ENCODE measurements at regions not wholly inside any gene's neighbourhood (a gene's known extent, or its start where the extent isn't known, plus 50 kb on each side); places are given as distances from the start of the nearest gene placed in this dataset.

DNA sequence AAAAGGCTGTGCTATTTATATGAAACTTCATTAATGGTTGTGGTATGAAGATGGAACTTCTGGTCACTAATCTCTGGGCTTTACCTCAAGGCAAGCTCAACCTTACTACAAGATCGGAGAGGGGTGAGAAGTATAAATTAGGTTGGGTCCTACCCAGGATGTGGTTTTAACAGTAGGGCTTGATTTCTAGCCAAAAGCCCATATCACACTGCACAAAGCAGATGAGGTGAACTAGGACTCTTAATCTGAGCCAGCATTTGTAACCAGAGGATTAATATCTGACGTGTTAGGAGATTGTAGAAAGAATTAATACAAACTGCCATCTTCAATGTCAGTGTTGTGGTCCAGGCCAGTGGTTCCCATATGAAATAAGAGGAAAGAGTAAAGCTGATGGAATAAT lies 86.4 kb upstream of the RGPD4 start:
- Mint-ChIP-seq H3K27me3 (no peaks in the 10 kb centered on the region), H3K4me3 (no peak overlapping the region), H3K9me3 (no peaks in the 10 kb centered on the region), H3K4me1 (ENCODE audit: low read depth) (no peaks in the 10 kb centered on the region), H3K27ac (no peak overlapping the region), H3K36me3 (ENCODE audit: low read depth) (no peaks in the 10 kb centered on the region)
- no peaks in the 10 kb centered on the region for H3K27me3 ChIP-seq (ENCODE audit: control insufficient read depth in 1 of 2, insufficient read depth in 2 of 2, low read length in 2 of 2)
- no peaks in the 10 kb centered on the region for H3K9me3 ChIP-seq (ENCODE audit: control insufficient read depth in 1 of 2, insufficient read depth in 1 of 2, low read length in 2 of 2)
- H3K4me3 ChIP-seq (ENCODE audit: low read length): no peak overlapping the region
- intact Hi-C loops (cut with DNase I, micrococcal nuclease): no loop called here
- no peaks in the 10 kb centered on the region for H3K4me1 ChIP-seq (ENCODE audit: insufficient read depth, low read length)
- TF ChIP-seq, protein P1, sequence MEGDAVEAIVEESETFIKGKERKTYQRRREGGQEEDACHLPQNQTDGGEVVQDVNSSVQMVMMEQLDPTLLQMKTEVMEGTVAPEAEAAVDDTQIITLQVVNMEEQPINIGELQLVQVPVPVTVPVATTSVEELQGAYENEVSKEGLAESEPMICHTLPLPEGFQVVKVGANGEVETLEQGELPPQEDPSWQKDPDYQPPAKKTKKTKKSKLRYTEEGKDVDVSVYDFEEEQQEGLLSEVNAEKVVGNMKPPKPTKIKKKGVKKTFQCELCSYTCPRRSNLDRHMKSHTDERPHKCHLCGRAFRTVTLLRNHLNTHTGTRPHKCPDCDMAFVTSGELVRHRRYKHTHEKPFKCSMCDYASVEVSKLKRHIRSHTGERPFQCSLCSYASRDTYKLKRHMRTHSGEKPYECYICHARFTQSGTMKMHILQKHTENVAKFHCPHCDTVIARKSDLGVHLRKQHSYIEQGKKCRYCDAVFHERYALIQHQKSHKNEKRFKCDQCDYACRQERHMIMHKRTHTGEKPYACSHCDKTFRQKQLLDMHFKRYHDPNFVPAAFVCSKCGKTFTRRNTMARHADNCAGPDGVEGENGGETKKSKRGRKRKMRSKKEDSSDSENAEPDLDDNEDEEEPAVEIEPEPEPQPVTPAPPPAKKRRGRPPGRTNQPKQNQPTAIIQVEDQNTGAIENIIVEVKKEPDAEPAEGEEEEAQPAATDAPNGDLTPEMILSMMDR (IDR thresholded peaks at IDR 0.05): no peak
- ATAC-seq (ENCODE audit: poor library complexity) (no peak), DNase-seq (peak in 1 of 14 experiments; percentile 6)
- CTCF ChIA-PET: no interaction called here
- no peaks in the 10 kb centered on the region for H3K36me3 ChIP-seq (ENCODE audit: insufficient read depth, low read length)
- POLR2A ChIA-PET: no interaction called here
- no peak overlapping the region for H3K27ac ChIP-seq (ENCODE audit: low read depth in 1 of 2, low read length in 2 of 2)

DNA sequence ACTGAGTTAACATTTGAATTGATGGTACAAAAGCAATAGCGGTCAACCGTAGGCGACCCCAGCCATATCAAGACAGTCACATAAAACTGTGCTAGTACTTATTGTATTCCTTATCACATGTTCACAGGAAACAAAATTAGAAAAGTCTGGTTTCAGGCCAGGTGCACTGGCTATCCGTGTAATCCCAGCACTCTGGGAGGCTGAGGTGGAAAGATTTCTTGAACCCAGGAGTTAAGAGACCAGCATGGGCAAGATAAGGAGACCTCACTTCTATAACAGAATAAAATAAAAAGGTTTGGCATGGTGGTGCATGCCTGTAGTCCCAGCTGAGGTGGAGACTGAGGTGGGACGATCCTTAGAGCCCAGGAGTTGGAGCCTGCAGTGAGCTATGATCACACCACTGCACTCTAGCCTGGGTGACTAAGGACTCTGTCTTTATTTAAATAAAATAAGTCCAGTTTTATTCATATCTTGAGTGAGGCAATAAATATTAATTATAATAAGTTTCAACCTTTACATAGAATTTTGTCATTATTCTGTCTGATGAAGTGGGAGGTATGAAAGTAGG lies 84.1 kb upstream of the RGPD4 start:
- Mint-ChIP-seq H3K36me3 (ENCODE audit: low read depth) (no peaks in the 10 kb centered on the region), H3K9me3 (no peaks in the 10 kb centered on the region), H3K27ac (no peak overlapping the region), H3K4me3 (no peak overlapping the region), H3K27me3 (no peaks in the 10 kb centered on the region), H3K4me1 (ENCODE audit: low read depth) (no peaks in the 10 kb centered on the region)
- ChIA-PET CTCF (no interaction called here), POLR2A (no interaction called here)
- ATAC-seq (ENCODE audit: poor library complexity) (no peak), DNase-seq (no peak)
- Histone ChIP-seq H3K4me3 (ENCODE audit: low read length) (no peak overlapping the region), H3K9me3 (ENCODE audit: control insufficient read depth in 1 of 2, insufficient read depth in 1 of 2, low read length in 2 of 2) (peaks cover 0 to under 1% of the 10 kb centered on the region in 2 experiments), H3K36me3 (ENCODE audit: insufficient read depth, low read length) (no peaks in the 10 kb centered on the region), H3K27me3 (ENCODE audit: control insufficient read depth in 1 of 2, insufficient read depth in 2 of 2, low read length in 2 of 2) (no peaks in the 10 kb centered on the region), H3K4me1 (ENCODE audit: insufficient read depth, low read length) (no peaks in the 10 kb centered on the region), H3K27ac (ENCODE audit: low read depth in 1 of 2, low read length in 2 of 2) (no peak overlapping the region)
- TF ChIP-seq, protein P1 (IDR thresholded peaks at IDR 0.05): no peak
- intact Hi-C loops (cut with DNase I, micrococcal nuclease): no loop called here

DNA sequence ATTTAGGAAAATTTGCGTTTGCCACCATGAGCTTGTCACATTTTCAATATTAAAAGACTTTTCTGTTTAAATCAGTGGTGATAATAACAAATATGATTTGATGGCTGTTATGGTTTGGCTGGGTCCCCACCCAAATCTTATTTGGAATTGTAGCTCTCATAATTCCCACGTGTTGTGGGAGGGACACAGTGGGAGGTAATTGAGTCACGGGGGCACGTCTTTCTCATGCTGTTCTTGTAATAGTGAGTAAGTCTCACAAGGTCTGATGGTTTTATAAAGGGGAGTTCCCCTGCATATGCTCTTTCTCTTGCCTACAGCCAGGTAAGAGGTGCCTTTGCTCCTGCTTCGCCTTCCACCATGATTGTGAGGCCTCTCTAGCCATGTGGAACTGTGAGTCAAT lies 83.4 kb upstream of the RGPD4 start:
- no peaks in the 10 kb centered on the region for H3K27me3 ChIP-seq (ENCODE audit: control insufficient read depth in 1 of 2, insufficient read depth in 2 of 2, low read length in 2 of 2)
- ATAC-seq (ENCODE audit: poor library complexity) (no peak), DNase-seq (no peak)
- no peaks in the 10 kb centered on the region for H3K4me1 ChIP-seq (ENCODE audit: insufficient read depth, low read length)
- no peaks in the 10 kb centered on the region for H3K36me3 Mint-ChIP-seq (ENCODE audit: low read depth)
- no peak overlapping the region for H3K27ac ChIP-seq (ENCODE audit: low read depth in 1 of 2, low read length in 2 of 2)
- peaks cover 0 to 7% of the 10 kb centered on the region in 2 experiments for H3K9me3 ChIP-seq (ENCODE audit: control insufficient read depth in 1 of 2, insufficient read depth in 1 of 2, low read length in 2 of 2)
- H3K4me3 ChIP-seq (ENCODE audit: low read length): no peak overlapping the region
- H3K27me3 Mint-ChIP-seq: no peaks in the 10 kb centered on the region
- no peaks in the 10 kb centered on the region for H3K4me1 Mint-ChIP-seq (ENCODE audit: low read depth)
- POLR2A ChIA-PET: no interaction called here
- no peak overlapping the region for H3K27ac Mint-ChIP-seq
- H3K9me3 Mint-ChIP-seq: no peaks in the 10 kb centered on the region
- H3K36me3 ChIP-seq (ENCODE audit: insufficient read depth, low read length): no peaks in the 10 kb centered on the region
- TF ChIP-seq, protein P1 (IDR thresholded peaks at IDR 0.05): no peak
- intact Hi-C loops (cut with DNase I, micrococcal nuclease): no loop called here
- H3K4me3 Mint-ChIP-seq: no peak overlapping the region
- CTCF ChIA-PET: no interaction called here
